ENCODE measurements at regions not wholly inside any gene's neighbourhood (a gene's known extent, or its start where the extent isn't known, plus 50 kb on each side); places are given as distances from the start of the nearest gene placed in this dataset.
"Not testable (repeated sequence)": the region's sequence is repeated elsewhere in the genome, so short reads cannot be mapped to it uniquely, and the experiment has no call there.

- no peak overlapping the region for H3K4me3 ChIP-seq
- H3K9me3 ChIP-seq = no peaks in the 10 kb centered on the region
- 41 to 68% methylated on average over 2 of the region's 2 CpGs for WGBS, 2 donors
- H3K27me3 ChIP-seq = no peaks in the 10 kb centered on the region
- no peak for TF ChIP-seq CTCF (IDR thresholded peaks at IDR 0.05)
- H3K4me1 ChIP-seq = no peaks in the 10 kb centered on the region
- DNase-seq (no peak), ATAC-seq (no peak)
- H3K27ac ChIP-seq = no peak overlapping the region
- no peaks in the 10 kb centered on the region for H3K36me3 ChIP-seq
- intact Hi-C loops (cut with DNase I) = no loop called here
Measured at GRCh38 chr20:26169506-26169905, 472.9 kb upstream of the ZNF337 start.

GRCh38 chr20:26167499-26167898 lies 470.8 kb upstream of the ZNF337 start:
- Histone ChIP-seq H3K9me3 (no peaks in the 10 kb centered on the region), H3K36me3 (no peaks in the 10 kb centered on the region), H3K27me3 (no peaks in the 10 kb centered on the region), H3K4me1 (no peaks in the 10 kb centered on the region), H3K4me3 (no peak overlapping the region), H3K27ac (no peak overlapping the region)
- no peak for ATAC-seq
- intact Hi-C loops (cut with DNase I) = no loop called here
- TF ChIP-seq CTCF (IDR thresholded peaks at IDR 0.05) = no peak
- WGBS, 2 donors = 46 to 55% methylated on average over 2 of the region's 2 CpGs
- DNase-seq = no peak

- Histone ChIP-seq H3K4me1 (no peaks in the 10 kb centered on the region), H3K36me3 (no peaks in the 10 kb centered on the region), H3K27ac (no peak overlapping the region), H3K9me3 (no peaks in the 10 kb centered on the region), H3K4me3 (no peak overlapping the region), H3K27me3 (peaks cover 0 to 9% (median 0%) of the 10 kb centered on the region in 7 donors)
- WGBS, 2 donors = 51 to 62% methylated on average over 2 of the region's 2 CpGs
- no peak for TF ChIP-seq CTCF (IDR thresholded peaks at IDR 0.05)
- intact Hi-C loops (cut with DNase I) = no loop called here
- no peak for ATAC-seq
- DNase-seq = no peak
Measured at GRCh38 chr20:26163890-26164289, 467.2 kb upstream of the ZNF337 start.

- H3K4me3 ChIP-seq; H3K27ac ChIP-seq; ATAC-seq; intact Hi-C loops (cut with DNase I); DNase-seq; H3K27me3 ChIP-seq; H3K4me1 ChIP-seq; H3K36me3 ChIP-seq; H3K9me3 ChIP-seq: not testable (repeated sequence)
- 67 to 80% methylated on average over 5 of the region's 5 CpGs for WGBS, 2 donors
Measured at GRCh38 chr20:26163151-26163550, 466.5 kb upstream of the ZNF337 start.

GRCh38 chr20:26161741-26162140 lies 465.1 kb upstream of the ZNF337 start:
- DNase-seq; ATAC-seq; H3K36me3 ChIP-seq; H3K9me3 ChIP-seq; H3K4me3 ChIP-seq; H3K27ac ChIP-seq; H3K4me1 ChIP-seq; intact Hi-C loops (cut with DNase I): not testable (repeated sequence)
- WGBS, 2 donors = 81 to 86% methylated on average over 3 of the region's 3 CpGs
- H3K27me3 ChIP-seq = peaks cover 0 to 18% (median 0%) of the 10 kb centered on the region in 7 donors

GRCh38 chr20:26160916-26161315 lies 464.3 kb upstream of the ZNF337 start:
- ATAC-seq; H3K4me1 ChIP-seq; intact Hi-C loops (cut with DNase I); DNase-seq; H3K4me3 ChIP-seq; H3K36me3 ChIP-seq; H3K9me3 ChIP-seq; H3K27ac ChIP-seq: not testable (repeated sequence)
- peaks cover 0 to 18% (median 0%) of the 10 kb centered on the region in 7 donors for H3K27me3 ChIP-seq
- WGBS, 2 donors = 9 to 10% methylated on average over 2 of the region's 2 CpGs

Data from heart right ventricle (tissue), 16 donors.